ENCODE measurements at regions not wholly inside any gene's neighbourhood (a gene's known extent, or its start where the extent isn't known, plus 50 kb on each side); places are given as distances from the start of the nearest gene placed in this dataset.
A peak's percentile ranks its signal among the peaks of the same experiment; 100 is the strongest.

DNA sequence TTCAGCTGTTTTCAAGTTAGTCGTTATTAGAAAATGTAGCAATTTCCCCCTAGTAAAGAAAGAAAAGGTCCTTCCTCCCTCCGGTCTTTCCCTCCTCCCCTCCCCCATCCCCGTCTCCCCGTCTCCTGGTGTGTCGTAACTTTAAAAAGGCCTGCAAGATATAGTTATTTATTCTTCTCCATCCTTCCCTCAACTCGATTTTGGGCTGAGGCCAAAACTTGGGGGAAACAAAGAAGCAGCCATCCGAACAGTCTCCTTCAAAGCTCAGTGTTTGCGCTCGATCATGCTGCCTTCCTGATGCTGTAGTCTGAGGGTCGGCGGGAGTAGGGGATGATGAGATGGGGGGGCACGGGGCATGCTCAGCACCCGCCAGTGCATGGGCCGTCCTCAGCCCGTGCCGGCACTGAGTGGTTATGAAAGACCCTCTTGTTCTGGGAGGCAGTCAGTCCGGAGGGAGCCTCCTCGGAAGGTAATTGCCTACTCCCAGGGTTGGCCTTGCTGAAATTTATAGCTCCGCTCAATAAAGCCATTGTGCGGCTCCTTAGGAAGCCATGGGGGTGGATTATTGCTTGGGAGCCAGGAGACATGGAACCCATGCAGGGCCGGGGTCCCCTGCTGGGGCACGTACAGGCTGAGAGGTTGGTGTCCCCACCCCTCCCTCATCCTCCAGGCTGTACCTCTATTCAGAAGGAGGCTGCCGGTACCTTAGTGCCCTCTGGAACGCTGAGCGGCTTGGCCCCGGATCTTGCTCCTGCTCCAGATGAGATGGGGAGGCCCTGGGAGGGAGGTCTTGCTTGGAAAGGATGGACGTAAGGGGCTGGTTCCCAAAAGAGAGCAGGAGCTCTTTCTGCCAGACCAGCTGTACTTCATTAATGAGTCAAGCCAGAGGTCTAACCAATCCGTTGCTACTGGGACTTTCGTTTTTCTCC, 212.7 kb upstream of the CADM1 start:
- Mint-ChIP-seq H3K36me3 (ENCODE audit: insufficient read depth) (no peaks in the 10 kb centered on the region), H3K27ac (peak overlapping the region; percentile 97), H3K27me3 (peaks cover 6% of the 10 kb centered on the region), H3K9me3 (ENCODE audit: low read depth) (no peaks in the 10 kb centered on the region), H3K4me3 (ENCODE audit: low read depth) (peak overlapping the region; percentile 0), H3K4me1 (ENCODE audit: low read depth) (peaks cover 54% of the 10 kb centered on the region)
- TF ChIP-seq, protein P1, sequence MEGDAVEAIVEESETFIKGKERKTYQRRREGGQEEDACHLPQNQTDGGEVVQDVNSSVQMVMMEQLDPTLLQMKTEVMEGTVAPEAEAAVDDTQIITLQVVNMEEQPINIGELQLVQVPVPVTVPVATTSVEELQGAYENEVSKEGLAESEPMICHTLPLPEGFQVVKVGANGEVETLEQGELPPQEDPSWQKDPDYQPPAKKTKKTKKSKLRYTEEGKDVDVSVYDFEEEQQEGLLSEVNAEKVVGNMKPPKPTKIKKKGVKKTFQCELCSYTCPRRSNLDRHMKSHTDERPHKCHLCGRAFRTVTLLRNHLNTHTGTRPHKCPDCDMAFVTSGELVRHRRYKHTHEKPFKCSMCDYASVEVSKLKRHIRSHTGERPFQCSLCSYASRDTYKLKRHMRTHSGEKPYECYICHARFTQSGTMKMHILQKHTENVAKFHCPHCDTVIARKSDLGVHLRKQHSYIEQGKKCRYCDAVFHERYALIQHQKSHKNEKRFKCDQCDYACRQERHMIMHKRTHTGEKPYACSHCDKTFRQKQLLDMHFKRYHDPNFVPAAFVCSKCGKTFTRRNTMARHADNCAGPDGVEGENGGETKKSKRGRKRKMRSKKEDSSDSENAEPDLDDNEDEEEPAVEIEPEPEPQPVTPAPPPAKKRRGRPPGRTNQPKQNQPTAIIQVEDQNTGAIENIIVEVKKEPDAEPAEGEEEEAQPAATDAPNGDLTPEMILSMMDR (IDR thresholded peaks at IDR 0.05; ENCODE audit: unreplicated experiment), result no peak
- DNase-seq (ENCODE audit: low spot score, unreplicated experiment), result peak; percentile 24

DNA sequence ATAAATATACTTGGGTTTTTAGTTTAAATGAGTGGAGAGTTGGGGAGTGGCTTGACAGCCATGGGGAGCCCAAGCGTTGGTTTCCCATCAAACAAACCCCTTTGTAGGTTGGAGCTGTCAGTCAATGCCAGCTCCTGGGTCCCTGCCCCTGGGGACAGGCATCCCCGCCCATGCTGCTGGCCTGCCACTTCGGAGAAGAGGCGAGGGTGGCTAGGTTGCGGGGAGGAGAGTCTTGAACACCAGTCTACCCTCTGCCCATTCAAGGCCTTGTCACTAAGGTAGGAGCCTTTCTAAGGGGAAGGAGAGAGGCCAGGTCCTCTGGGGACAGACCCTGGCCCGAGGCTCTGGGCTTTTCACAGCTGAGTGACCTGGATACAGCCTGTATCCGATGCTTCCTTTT, 211.9 kb upstream of the CADM1 start:
- no peaks in the 10 kb centered on the region for H3K36me3 Mint-ChIP-seq (ENCODE audit: insufficient read depth)
- TF ChIP-seq, protein P1 (IDR thresholded peaks at IDR 0.05; ENCODE audit: unreplicated experiment), result no peak
- no peaks in the 10 kb centered on the region for H3K9me3 Mint-ChIP-seq (ENCODE audit: low read depth)
- H3K4me1 Mint-ChIP-seq (ENCODE audit: low read depth), result peaks cover 55% of the 10 kb centered on the region
- H3K27me3 Mint-ChIP-seq, result peaks cover 6% of the 10 kb centered on the region
- H3K4me3 Mint-ChIP-seq (ENCODE audit: low read depth), result no peak overlapping the region
- no peak for DNase-seq (ENCODE audit: low spot score, unreplicated experiment)
- no peak overlapping the region for H3K27ac Mint-ChIP-seq

DNA sequence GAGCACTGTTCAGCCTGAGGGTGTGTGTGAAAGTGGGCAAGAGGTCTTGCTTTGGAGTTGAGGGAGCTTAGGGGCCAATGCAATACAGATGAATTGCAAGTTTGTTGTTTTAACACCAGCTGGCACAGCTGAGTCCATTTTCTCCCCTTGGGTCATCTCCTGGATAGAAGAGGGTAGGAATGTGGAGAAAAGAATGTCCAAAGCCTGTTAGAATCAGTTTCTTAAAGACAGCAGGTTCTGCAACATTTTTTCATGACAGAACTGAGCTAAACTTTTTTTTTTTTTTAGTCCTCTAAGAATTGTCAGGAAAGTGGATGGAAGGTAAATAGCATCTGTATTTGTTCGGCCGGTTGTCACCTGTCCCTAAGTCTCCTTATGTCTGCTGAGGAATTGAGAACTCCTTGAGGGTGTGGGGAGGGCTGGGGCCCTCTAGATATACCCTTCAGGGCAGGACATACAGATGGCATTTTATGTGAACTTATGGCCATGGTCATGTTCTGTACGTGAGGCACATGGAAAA, 211.1 kb upstream of the CADM1 start:
- Mint-ChIP-seq H3K27ac (peak overlapping the region; percentile 82), H3K27me3 (no peaks in the 10 kb centered on the region), H3K4me3 (ENCODE audit: low read depth) (peak overlapping the region; percentile 43), H3K36me3 (ENCODE audit: insufficient read depth) (no peaks in the 10 kb centered on the region), H3K9me3 (ENCODE audit: low read depth) (no peaks in the 10 kb centered on the region), H3K4me1 (ENCODE audit: low read depth) (peaks cover 51% of the 10 kb centered on the region)
- TF ChIP-seq, protein P1 (IDR thresholded peaks at IDR 0.05; ENCODE audit: unreplicated experiment), result no peak
- DNase-seq (ENCODE audit: low spot score, unreplicated experiment), result no peak

DNA sequence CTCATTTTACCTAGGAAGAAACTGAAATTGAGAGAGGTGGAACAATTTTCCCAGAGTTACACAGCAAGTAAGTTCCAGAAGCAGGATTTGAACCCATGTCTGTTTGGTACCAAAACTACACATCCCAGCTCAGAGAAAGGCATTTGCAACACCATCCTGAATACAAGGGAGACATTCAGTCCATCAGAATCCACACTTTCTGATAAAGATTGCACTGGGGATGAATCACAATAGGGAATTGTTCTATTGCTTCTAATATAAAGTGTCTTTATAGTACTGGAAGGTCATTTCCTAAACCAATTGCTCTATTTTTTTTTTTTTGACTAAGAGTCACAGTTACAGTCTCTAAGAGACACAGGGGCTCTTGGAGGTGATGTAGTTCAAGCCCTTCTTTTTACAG, 208.1 kb upstream of the CADM1 start:
- H3K27ac Mint-ChIP-seq, result no peak overlapping the region
- TF ChIP-seq, protein P1 (IDR thresholded peaks at IDR 0.05; ENCODE audit: unreplicated experiment), result no peak
- H3K36me3 Mint-ChIP-seq (ENCODE audit: insufficient read depth), result no peaks in the 10 kb centered on the region
- H3K27me3 Mint-ChIP-seq, result no peaks in the 10 kb centered on the region
- DNase-seq (ENCODE audit: low spot score, unreplicated experiment), result no peak
- no peaks in the 10 kb centered on the region for H3K9me3 Mint-ChIP-seq (ENCODE audit: low read depth)
- H3K4me3 Mint-ChIP-seq (ENCODE audit: low read depth), result no peak overlapping the region
- peaks cover 45% of the 10 kb centered on the region for H3K4me1 Mint-ChIP-seq (ENCODE audit: low read depth)

DNA sequence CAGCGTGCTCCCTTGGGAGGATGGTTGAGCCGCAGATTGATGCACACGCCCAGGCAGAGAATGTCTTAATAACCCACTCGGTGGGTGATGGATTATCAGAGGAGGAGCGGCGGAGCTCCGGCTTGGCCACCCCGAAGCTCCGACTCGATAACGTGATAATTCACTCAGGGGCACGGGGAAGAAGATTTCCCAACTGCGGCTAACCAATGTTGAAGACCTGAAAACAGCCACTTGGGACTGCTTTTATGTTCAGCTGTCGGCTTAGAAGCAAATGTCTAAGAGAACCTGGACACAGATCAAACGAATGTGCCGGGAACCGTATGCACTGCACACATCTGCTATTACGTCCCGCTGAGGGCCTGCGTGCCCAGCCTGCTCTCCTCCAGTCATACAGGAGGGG, 206.8 kb upstream of the CADM1 start:
- no peak for DNase-seq (ENCODE audit: low spot score, unreplicated experiment)
- H3K27me3 Mint-ChIP-seq, result no peaks in the 10 kb centered on the region
- no peaks in the 10 kb centered on the region for H3K36me3 Mint-ChIP-seq (ENCODE audit: insufficient read depth)
- H3K4me1 Mint-ChIP-seq (ENCODE audit: low read depth), result peaks cover 33% of the 10 kb centered on the region
- TF ChIP-seq, protein P1 (IDR thresholded peaks at IDR 0.05; ENCODE audit: unreplicated experiment), result no peak
- H3K4me3 Mint-ChIP-seq (ENCODE audit: low read depth), result no peak overlapping the region
- no peak overlapping the region for H3K27ac Mint-ChIP-seq
- no peaks in the 10 kb centered on the region for H3K9me3 Mint-ChIP-seq (ENCODE audit: low read depth)

All from progenitor cell of endocrine pancreas (in vitro differentiated cells).